ENCODE measurements at regions not wholly inside any gene's neighbourhood (a gene's known extent, or its start where the extent isn't known, plus 50 kb on each side); places are given as distances from the start of the nearest gene placed in this dataset.

DNA sequence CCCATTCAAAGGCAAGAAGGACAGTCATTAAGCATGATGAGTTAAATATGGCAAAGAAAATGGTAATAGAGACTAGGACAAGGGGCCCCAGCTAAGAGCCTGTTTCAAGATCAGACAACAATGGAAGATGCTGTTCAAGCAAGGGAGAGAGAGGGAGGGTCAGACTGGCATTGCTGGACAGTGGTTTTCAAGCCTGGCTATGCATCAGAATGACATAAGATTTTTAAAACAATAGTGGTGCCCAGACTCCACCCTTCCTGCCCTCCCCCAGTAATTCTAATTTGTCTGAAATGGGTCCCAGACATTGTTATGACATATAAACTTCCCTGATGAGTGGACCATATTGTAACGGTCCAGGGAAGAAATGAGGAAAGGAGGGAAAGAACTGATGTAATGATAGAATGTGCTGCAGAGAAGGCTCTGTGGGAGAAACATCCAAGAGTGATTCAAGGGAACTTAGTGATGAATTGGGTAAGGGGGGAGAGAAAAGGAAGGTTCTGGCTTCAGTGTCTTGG lies 112.9 kb upstream of the TRIB2 start:
- ATAC-seq = no peak
- Mint-ChIP-seq H3K9me3 (no peaks in the 10 kb centered on the region), H3K4me1 (ENCODE audit: low read depth in 2 of 2) (peaks cover 6 to 9% of the 10 kb centered on the region in 2 donors), H3K27ac (no peak overlapping the region), H3K36me3 (no peaks in the 10 kb centered on the region), H3K27me3 (peaks cover 6 to 9% of the 10 kb centered on the region in 2 donors), H3K4me3 (no peak overlapping the region)
- no peak for DNase-seq (ENCODE audit: low spot score)

DNA sequence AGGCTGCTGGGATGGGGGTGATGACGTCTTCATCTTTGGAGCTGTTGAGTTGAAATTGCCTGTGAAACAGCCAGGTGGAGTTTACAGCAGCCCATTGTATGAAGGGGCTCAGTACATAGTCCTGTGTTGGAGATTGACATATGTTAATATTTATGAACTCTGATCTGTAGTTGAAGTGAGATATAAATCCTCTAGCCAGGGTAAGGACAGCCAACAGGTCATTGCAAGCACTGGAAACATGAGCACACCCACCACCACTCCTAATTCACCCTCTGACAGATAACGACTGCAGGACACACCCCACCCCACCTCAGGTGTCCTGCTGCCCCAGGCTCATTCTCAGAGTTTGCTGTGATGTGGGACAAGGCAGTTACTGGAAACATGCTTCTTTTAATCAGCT lies 112.4 kb upstream of the TRIB2 start:
- ATAC-seq (no peak), DNase-seq (ENCODE audit: low spot score) (no peak)
- no peaks in the 10 kb centered on the region for H3K36me3 Mint-ChIP-seq
- peaks cover 6 to 9% of the 10 kb centered on the region in 2 donors for H3K27me3 Mint-ChIP-seq
- no peaks in the 10 kb centered on the region for H3K9me3 Mint-ChIP-seq
- H3K27ac Mint-ChIP-seq = no peak overlapping the region
- peaks cover 6 to 9% of the 10 kb centered on the region in 2 donors for H3K4me1 Mint-ChIP-seq (ENCODE audit: low read depth in 2 of 2)
- no peak overlapping the region for H3K4me3 Mint-ChIP-seq

DNA sequence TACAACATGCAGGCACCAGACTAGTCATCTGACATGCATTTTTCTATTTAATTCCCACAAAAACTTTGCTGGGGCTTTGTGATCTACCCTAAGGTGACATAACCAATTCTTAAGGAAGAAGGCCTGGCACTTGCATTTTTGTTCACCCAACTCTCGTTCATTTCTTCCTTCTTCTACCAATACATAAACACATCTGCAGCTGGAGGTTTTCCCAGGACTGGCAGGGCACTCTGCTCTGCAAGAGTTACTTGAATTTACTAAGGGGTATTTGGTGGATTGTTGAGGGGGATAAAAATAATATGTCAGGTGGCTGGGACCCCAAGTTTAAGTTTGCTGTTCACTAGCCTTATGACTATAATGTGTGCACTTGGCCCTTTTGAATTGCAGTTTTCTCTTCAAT lies 111.4 kb upstream of the TRIB2 start:
- ATAC-seq (no peak), DNase-seq (ENCODE audit: low spot score) (no peak)
- H3K4me3 Mint-ChIP-seq = no peak overlapping the region
- H3K4me1 Mint-ChIP-seq (ENCODE audit: low read depth in 2 of 2) = peaks cover 6 to 9% of the 10 kb centered on the region in 2 donors
- H3K27ac Mint-ChIP-seq = no peak overlapping the region
- no peaks in the 10 kb centered on the region for H3K36me3 Mint-ChIP-seq
- peaks cover 6 to 9% of the 10 kb centered on the region in 2 donors for H3K27me3 Mint-ChIP-seq
- no peaks in the 10 kb centered on the region for H3K9me3 Mint-ChIP-seq

DNA sequence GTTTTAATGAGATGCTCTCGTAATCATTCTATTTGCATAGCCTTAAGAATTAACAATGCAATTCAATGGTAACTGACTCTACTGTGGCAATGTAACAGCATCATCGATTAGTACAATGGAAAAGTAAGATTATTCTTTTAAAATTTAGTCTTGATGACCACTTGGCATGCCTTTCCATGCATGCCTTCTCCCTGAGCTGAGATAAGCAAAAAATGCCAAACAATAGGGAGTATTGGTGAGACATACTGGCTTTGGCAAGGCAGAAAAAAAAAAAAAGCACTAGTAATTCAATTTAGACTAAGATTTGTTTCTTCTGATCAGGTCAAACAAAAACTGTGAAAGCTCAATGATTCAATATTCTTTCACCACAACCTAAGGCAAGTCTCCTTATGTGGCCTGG lies 110.8 kb upstream of the TRIB2 start:
- Mint-ChIP-seq H3K4me3 (no peak overlapping the region), H3K36me3 (no peaks in the 10 kb centered on the region)
- no peak for ATAC-seq

DNA sequence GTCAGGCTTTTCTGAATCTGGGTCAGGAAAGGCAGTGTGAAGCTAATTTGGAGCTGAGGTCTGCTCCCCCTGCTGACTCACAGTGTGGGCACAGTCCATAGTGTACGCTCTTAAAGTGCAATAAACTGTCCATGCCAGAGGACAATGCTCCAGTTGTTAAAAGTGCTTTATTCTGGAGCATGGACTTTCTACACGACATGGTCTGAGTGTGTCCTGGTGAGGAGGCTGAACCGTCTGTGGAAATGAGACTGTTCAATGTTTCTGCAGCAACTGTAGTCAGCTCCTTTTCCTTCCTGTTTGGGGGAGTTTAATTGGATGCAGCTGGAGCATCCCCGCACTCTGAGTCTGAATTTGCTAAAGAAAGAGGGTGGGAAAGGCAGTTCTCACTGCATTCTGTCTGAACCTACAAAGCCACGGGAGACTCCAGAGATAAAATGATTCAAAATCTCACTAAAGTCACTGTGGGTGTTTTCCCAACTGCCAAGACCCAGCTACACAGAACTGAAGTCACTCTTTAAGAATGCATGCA lies 110.2 kb upstream of the TRIB2 start:
- ATAC-seq (peak; percentile 58 to 64), DNase-seq (ENCODE audit: low spot score) (no peak)
- Mint-ChIP-seq H3K27ac (no peak overlapping the region), H3K9me3 (no peaks in the 10 kb centered on the region), H3K36me3 (no peaks in the 10 kb centered on the region), H3K27me3 (peaks cover 6 to 9% of the 10 kb centered on the region in 2 donors), H3K4me3 (no peak overlapping the region), H3K4me1 (ENCODE audit: low read depth in 2 of 2) (peaks cover 6 to 9% of the 10 kb centered on the region in 2 donors)

More for the DNA sequence above, 110.8 kb upstream of the TRIB2 start:
- Mint-ChIP-seq H3K9me3 (no peaks in the 10 kb centered on the region), H3K4me1 (ENCODE audit: low read depth in 2 of 2) (peaks cover 6 to 9% of the 10 kb centered on the region in 2 donors), H3K27ac (no peak overlapping the region), H3K27me3 (peaks cover 6 to 9% of the 10 kb centered on the region in 2 donors)
- no peak for DNase-seq (ENCODE audit: low spot score)

DNA sequence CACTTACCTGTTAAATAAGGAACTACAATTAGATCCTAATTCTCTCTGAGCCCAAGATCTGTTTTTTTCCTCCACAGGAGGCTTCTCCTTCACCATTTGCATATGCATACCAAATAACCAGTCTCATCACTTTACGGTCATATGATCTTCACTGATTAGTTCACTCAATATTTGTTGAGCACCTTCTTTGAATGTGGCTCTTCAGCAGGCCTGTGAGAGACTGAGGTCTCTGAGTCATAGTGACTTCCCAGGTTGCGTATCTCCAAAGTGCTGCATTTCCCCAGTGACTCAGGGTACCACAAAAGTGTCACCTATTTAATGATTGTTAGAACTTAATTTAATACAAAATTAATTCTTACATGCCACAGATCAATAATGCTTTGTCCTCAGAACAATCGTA lies 108.8 kb upstream of the TRIB2 start:
- ATAC-seq (peak; percentile 75 to 88), DNase-seq (ENCODE audit: low spot score) (no peak)
- no peaks in the 10 kb centered on the region for H3K36me3 Mint-ChIP-seq
- H3K4me3 Mint-ChIP-seq = no peak overlapping the region
- no peaks in the 10 kb centered on the region for H3K9me3 Mint-ChIP-seq
- H3K27me3 Mint-ChIP-seq = peaks cover 0 to 6% of the 10 kb centered on the region in 2 donors
- peaks cover 6 to 9% of the 10 kb centered on the region in 2 donors for H3K4me1 Mint-ChIP-seq (ENCODE audit: low read depth in 2 of 2)
- no peak overlapping the region for H3K27ac Mint-ChIP-seq

DNA sequence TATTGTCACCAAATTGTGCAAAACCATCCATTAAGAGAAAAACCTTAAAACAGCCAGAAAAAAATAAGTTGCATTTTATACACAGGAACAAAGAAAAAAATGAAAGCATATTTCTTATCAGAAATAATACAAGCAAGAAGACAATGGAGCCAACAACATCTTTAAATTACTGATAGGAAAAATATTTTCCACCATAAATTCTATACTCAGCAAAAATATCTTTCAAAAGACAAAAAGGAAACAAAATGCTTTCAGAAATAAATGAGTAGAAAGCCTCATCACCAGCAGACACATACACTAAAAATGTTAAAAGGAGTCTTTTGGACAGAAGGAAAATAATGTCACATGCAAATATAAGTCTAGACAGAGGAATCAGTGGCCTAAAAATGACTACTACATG lies 106.4 kb upstream of the TRIB2 start:
- peaks cover 6 to 9% of the 10 kb centered on the region in 2 donors for H3K4me1 Mint-ChIP-seq (ENCODE audit: low read depth in 2 of 2)
- H3K9me3 Mint-ChIP-seq = no peaks in the 10 kb centered on the region
- DNase-seq (ENCODE audit: low spot score) (no peak), ATAC-seq (no peak)
- no peak overlapping the region for H3K27ac Mint-ChIP-seq
- H3K27me3 Mint-ChIP-seq = peaks cover 0 to 3% of the 10 kb centered on the region in 2 donors
- H3K4me3 Mint-ChIP-seq = no peak overlapping the region
- H3K36me3 Mint-ChIP-seq = no peaks in the 10 kb centered on the region

DNA sequence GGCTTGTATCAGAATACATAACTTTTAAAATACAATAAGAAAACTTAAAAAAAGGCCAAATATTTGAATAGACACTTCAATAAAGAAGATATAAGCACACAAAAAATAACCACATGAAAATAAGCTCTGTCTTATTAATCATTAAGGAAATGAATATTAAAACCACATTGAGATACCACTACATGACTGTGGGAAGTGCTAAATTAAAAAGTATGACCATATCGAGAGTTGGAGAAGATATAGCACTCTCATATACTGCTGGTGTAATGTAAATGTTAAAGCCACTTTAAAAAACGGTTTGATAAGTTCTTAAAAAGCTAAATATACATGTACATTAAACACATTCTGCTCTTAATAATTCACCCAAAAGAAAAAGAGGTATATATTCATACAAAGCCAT lies 104.6 kb upstream of the TRIB2 start:
- Mint-ChIP-seq H3K36me3 (no peaks in the 10 kb centered on the region), H3K4me1 (ENCODE audit: low read depth in 2 of 2) (peaks cover 3 to 6% of the 10 kb centered on the region in 2 donors), H3K27me3 (peaks cover 0 to 3% of the 10 kb centered on the region in 2 donors), H3K27ac (no peak overlapping the region), H3K4me3 (no peak overlapping the region), H3K9me3 (no peaks in the 10 kb centered on the region)
- ATAC-seq (no peak), DNase-seq (ENCODE audit: low spot score) (no peak)

DNA sequence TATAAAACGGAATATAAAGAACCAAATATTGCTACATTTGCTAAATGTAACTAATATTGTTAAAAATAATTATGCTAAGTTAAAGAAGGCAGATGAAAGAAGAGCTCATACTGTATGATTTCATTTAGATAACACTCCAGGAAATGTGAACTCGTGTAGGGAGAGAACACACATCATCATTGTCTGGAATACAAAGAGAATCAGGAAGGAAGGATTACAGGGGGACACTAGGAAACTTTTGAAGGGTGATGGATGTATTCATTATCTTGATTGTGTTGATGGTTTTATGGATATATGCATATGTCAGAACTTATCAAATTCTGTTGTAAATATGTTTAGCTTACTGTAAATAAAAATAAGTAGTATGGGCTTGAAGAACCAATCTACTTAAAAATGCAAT lies 104.1 kb upstream of the TRIB2 start:
- Mint-ChIP-seq H3K4me3 (no peak overlapping the region), H3K4me1 (ENCODE audit: low read depth in 2 of 2) (peaks cover 3 to 5% of the 10 kb centered on the region in 2 donors), H3K36me3 (no peaks in the 10 kb centered on the region), H3K9me3 (no peaks in the 10 kb centered on the region), H3K27me3 (peaks cover 0 to 3% of the 10 kb centered on the region in 2 donors), H3K27ac (peak overlapping the region in 1 of 2 donors; percentile 50)
- DNase-seq (ENCODE audit: low spot score) (no peak), ATAC-seq (no peak)

DNA sequence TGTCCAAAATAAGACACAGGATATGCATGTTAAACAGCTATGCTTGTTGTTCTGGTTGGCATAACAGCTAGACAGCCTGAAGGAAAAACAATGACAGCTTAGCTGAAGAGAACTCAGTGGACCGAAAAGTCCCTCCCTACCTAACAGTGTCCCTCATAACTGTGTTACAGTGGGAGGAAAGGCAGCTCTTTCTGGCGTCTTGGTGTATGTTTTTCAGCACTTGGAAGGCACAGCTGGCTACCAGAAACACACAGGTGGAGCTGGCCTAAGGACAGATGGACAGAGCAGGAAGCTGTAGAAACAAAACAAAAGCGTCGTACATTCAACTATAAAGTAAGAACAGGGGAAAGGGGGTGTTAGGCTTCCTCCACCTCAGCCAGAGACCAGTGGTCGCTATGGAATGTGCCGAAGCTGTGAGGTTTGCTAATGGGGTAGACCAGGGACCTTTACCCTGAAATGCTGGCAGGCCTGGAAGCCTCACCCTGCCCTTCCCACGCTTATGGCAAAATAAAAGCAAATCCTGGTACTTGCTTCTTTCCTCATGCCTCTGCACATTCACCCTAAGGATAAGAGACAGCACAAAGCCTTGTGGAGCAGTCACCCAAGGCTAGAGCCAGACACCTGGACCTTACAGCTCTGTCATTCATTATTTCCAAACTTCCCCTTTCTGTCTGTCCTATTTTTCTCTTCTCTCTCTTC lies 103.5 kb upstream of the TRIB2 start:
- H3K4me1 Mint-ChIP-seq (ENCODE audit: low read depth in 2 of 2) = no peaks in the 10 kb centered on the region
- H3K27me3 Mint-ChIP-seq = peaks cover 0 to 3% of the 10 kb centered on the region in 2 donors
- no peak overlapping the region for H3K4me3 Mint-ChIP-seq
- H3K36me3 Mint-ChIP-seq = no peaks in the 10 kb centered on the region
- peak overlapping the region in 1 of 2 donors; percentile 50 for H3K27ac Mint-ChIP-seq
- no peaks in the 10 kb centered on the region for H3K9me3 Mint-ChIP-seq
- no peak for DNase-seq (ENCODE audit: low spot score)
- no peak for ATAC-seq

DNA sequence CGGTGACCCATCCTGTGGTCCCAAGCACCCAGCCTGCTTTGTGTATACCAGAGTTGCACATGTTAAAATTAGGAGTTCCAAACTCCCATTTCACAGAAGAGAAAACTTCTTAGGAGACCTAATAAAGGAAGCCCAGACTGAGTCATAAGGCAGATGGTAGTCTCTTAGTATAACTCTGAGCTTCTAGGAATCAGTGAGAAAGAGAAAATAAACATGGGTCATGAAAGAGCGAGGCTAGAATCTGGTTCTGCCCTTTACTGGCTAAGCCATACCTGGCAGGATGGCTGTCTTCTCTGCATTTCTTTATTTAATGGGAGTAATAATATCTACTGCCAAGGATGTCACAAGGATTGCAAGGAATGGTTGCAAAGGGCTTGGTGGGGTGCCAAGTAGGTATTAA lies 101.2 kb upstream of the TRIB2 start:
- Mint-ChIP-seq H3K9me3 (no peaks in the 10 kb centered on the region), H3K27ac (no peak overlapping the region), H3K4me3 (no peak overlapping the region), H3K27me3 (no peaks in the 10 kb centered on the region), H3K4me1 (ENCODE audit: low read depth in 2 of 2) (peaks cover 6 to 11% of the 10 kb centered on the region in 2 donors), H3K36me3 (no peaks in the 10 kb centered on the region)
- ATAC-seq (no peak), DNase-seq (ENCODE audit: low spot score) (no peak)

DNA sequence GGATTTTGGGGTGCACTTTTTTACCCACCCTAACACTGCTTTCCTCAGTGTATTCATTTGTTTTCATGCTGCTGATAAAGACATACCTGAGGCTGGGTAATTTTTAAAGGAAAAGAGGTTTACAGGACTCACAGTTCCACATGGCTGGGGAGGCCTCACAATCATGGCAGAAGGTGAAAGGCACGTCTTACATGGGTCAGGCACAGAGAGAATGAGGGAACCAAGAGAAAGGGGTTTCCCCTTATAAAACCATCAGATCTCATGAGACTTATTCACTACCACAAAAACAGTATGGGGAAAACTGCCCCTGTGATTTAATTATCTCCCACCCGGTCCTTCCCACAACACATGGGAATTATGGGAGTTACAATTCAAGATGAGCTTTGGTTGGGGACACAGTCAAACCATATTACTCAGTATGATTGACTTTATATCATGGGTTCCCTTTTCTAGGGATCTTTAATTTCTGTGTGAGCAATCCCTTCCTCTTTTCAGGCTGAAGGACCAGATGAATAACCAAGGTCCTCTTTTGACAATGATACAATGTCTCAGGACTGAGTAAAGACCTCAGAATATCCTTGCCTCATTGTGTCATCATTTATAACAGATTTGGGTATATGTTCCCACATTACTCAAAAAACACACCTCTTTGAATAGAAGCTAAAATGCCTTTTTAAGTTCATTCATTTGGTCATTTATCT lies 100.1 kb upstream of the TRIB2 start:
- DNase-seq (ENCODE audit: low spot score) (no peak), ATAC-seq (no peak)
- Mint-ChIP-seq H3K36me3 (no peaks in the 10 kb centered on the region), H3K4me3 (no peak overlapping the region), H3K9me3 (no peaks in the 10 kb centered on the region), H3K4me1 (ENCODE audit: low read depth in 2 of 2) (peaks cover 8 to 12% of the 10 kb centered on the region in 2 donors), H3K27ac (no peak overlapping the region), H3K27me3 (no peaks in the 10 kb centered on the region)

DNA sequence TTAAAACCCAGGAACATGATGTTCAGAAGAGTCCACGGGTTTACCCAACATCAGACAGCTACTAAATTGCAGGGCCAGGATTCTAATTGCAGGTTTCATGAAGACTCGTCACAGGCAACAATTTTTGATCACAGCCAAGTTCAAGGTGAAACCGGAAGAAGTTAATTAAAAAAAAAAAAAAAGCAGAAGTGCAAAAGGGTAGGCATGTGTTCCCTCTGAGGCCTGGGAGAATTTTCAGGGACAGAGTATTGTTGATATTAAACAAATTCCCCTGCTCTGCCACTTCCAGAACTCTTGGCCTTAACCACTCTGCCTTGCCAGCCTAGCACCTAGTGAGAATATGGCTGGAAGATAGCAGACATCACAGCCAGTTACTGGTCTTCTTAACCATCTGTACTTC lies 99.4 kb upstream of the TRIB2 start:
- Mint-ChIP-seq H3K4me1 (ENCODE audit: low read depth in 2 of 2) (peaks cover 8 to 12% of the 10 kb centered on the region in 2 donors), H3K9me3 (no peaks in the 10 kb centered on the region), H3K36me3 (no peaks in the 10 kb centered on the region), H3K27ac (no peak overlapping the region), H3K27me3 (no peaks in the 10 kb centered on the region), H3K4me3 (no peak overlapping the region)
- DNase-seq (ENCODE audit: low spot score) (no peak), ATAC-seq (no peak)

DNA sequence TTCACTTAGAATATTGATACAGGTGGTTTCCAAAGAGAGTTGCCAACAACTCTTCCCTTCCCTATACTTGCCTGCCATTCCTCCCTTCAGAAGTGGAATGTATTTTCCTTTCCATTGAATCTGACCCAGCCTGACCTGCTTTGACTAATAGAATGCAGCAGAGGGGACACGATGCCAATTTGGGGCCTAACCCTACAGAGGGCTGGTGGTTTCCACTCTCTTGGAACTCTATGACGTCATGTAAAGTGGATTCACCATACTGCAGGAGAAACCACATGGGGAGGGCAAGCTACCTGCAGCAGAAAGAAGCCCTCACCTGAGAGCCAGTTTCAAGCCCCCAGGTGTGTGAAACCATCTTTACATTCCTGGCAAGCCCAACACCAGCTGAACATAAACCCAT lies 98.9 kb upstream of the TRIB2 start:
- no peaks in the 10 kb centered on the region for H3K27me3 Mint-ChIP-seq
- ATAC-seq (no peak), DNase-seq (ENCODE audit: low spot score) (no peak)
- peaks cover 8 to 12% of the 10 kb centered on the region in 2 donors for H3K4me1 Mint-ChIP-seq (ENCODE audit: low read depth in 2 of 2)
- no peaks in the 10 kb centered on the region for H3K36me3 Mint-ChIP-seq
- no peaks in the 10 kb centered on the region for H3K9me3 Mint-ChIP-seq
- no peak overlapping the region for H3K27ac Mint-ChIP-seq
- H3K4me3 Mint-ChIP-seq = no peak overlapping the region

All from natural killer cell treated with Interleukin-12 subunit alpha and Interleukin-12 subunit beta and Interleukin-15 and Interleukin-18, amount 100 ng/mL, for 72 hours (primary cell).